Osteocyte (in vitro differentiated cells): ENCODE measurements at regions not wholly inside any gene's neighbourhood (a gene's known extent, or its start where the extent isn't known, plus 50 kb on each side); places are given as distances from the start of the nearest gene placed in this dataset.

Experiments used
- DNase-seq: peaks from one replicate; pipeline ENCODE4 v3.0.0; 2021; ENCODE audit warnings: mixed read lengths; ENCODE audit not compliant: unreplicated experiment; ENCODE audit errors: extremely low spot score
- H3K27ac Mint-ChIP-seq: one replicate; pipeline ENCODE4 v1.8.0; 2021; ENCODE audit warnings: mild to moderate bottlenecking, mixed read lengths; ENCODE audit not compliant: unreplicated experiment
- H3K27me3 Mint-ChIP-seq: one replicate; pipeline ENCODE4 v1.8.0; 2021; ENCODE audit warnings: mixed read lengths; ENCODE audit not compliant: unreplicated experiment
- H3K36me3 Mint-ChIP-seq: one replicate; pipeline ENCODE4 v1.8.0; 2021; ENCODE audit warnings: mixed read lengths; ENCODE audit not compliant: unreplicated experiment
- H3K4me1 Mint-ChIP-seq: one replicate; pipeline ENCODE4 v1.8.0; 2021; ENCODE audit warnings: mixed read lengths; ENCODE audit not compliant: unreplicated experiment
- H3K4me3 Mint-ChIP-seq: one replicate; pipeline ENCODE4 v1.8.0; 2021; ENCODE audit warnings: mild to moderate bottlenecking, moderate library complexity, mixed read lengths; ENCODE audit not compliant: unreplicated experiment
- H3K9me3 Mint-ChIP-seq: one replicate; pipeline ENCODE4 v1.8.0; 2021; ENCODE audit warnings: mixed read lengths; ENCODE audit not compliant: unreplicated experiment
- CTCF ChIP-seq: fragments of 200-600 bp; sonication (generic); IDR thresholded peaks from 2 replicates; pipeline ENCODE4 v1.5.0; 2021; ENCODE audit warnings: antibody characterized with exemption, mild to moderate bottlenecking, moderate library complexity

DNA sequence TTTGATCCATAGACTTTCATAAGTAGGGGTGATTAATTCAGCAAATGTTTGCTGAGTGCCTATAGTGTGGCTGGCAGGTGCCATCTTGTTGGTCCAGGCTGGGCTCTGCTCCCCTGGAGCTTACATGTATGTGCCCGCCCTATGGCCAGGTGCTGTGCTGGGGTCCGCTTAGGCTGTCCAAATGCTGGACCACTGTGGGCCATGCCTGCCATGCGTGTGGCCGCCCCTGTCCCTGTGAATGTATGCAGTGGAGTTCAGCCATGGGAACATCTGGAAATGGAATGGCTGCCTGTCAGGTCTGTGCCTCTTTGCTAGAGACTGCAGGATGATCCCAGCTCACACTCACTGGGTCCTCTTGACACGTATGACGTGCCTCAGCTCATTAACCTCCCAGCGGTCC, 594.6 kb downstream of the TBC1D22A start:
- no peak for TF ChIP-seq CTCF
- Mint-ChIP-seq H3K27ac (no peak overlapping the region), H3K27me3 (no peaks in the 10 kb centered on the region), H3K4me1 (no peaks in the 10 kb centered on the region), H3K4me3 (no peak overlapping the region), H3K36me3 (no peaks in the 10 kb centered on the region), H3K9me3 (peaks cover 42% of the 10 kb centered on the region)
- no peak for DNase-seq

GRCh38 chr22:47356511-47357011, 594.1 kb downstream of the TBC1D22A start:
- no peak overlapping the region for H3K27ac Mint-ChIP-seq
- H3K27me3 Mint-ChIP-seq = no peaks in the 10 kb centered on the region
- H3K4me1 Mint-ChIP-seq = no peaks in the 10 kb centered on the region
- no peaks in the 10 kb centered on the region for H3K36me3 Mint-ChIP-seq
- peaks cover 44% of the 10 kb centered on the region for H3K9me3 Mint-ChIP-seq
- no peak for TF ChIP-seq CTCF
- H3K4me3 Mint-ChIP-seq = no peak overlapping the region
- DNase-seq = peak; percentile 77

- peak; percentile 78 for DNase-seq
- Mint-ChIP-seq H3K36me3 (no peaks in the 10 kb centered on the region), H3K9me3 (peaks cover 42% of the 10 kb centered on the region), H3K4me1 (no peaks in the 10 kb centered on the region), H3K27ac (no peak overlapping the region), H3K4me3 (no peak overlapping the region), H3K27me3 (no peaks in the 10 kb centered on the region)
- TF ChIP-seq CTCF = no peak
Measured at GRCh38 chr22:47355776-47356510, 593.5 kb downstream of the TBC1D22A start.

GRCh38 chr22:47355388-47355725, 592.9 kb downstream of the TBC1D22A start:
- Mint-ChIP-seq H3K27ac (no peak overlapping the region), H3K27me3 (no peaks in the 10 kb centered on the region), H3K36me3 (no peaks in the 10 kb centered on the region), H3K4me1 (no peaks in the 10 kb centered on the region), H3K9me3 (peaks cover 36% of the 10 kb centered on the region), H3K4me3 (no peak overlapping the region)
- peak; percentile 57 for DNase-seq
- TF ChIP-seq CTCF = no peak

DNA sequence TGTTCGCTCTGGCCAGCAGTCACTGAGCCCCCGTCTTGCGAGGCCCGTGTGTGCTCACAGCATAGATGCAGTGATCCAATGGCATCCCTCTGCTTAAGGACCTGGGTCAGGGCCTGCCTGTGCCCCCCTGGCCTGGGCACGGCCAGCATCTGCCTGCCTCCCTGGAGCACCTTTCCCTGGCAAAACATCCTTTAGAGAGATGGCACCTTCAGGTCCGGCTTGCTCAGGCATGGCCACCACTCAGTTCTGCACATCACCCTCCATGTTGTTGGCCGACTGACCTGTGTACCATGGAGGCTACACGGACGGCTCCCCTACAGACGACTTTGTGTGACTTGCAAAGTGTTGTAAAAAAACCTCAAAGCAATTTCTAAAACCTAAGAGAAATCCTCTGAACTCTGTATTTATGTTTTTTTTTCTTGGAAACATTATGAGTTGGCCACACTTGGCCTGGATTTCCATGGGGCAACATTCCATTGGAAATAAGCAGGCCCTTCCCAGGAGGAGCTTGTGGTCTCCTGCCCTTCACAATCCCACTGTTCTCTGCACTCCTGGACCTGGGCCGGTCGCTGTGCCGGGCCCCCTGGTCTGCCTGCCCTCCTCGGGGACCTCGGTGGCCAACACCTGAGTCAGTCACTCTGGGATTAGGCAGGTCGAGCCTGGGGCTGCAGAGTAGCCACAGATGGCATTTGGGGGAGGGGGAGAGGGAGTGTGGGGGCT, 592.4 kb downstream of the TBC1D22A start:
- no peak for TF ChIP-seq CTCF
- H3K4me1 Mint-ChIP-seq = no peaks in the 10 kb centered on the region
- no peaks in the 10 kb centered on the region for H3K27me3 Mint-ChIP-seq
- no peak overlapping the region for H3K4me3 Mint-ChIP-seq
- peaks cover 31% of the 10 kb centered on the region for H3K9me3 Mint-ChIP-seq
- no peaks in the 10 kb centered on the region for H3K36me3 Mint-ChIP-seq
- no peak overlapping the region for H3K27ac Mint-ChIP-seq
- DNase-seq = peak; percentile 71
